CD8-positive, alpha-beta memory T cell (primary cell): ENCODE measurements at regions not wholly inside any gene's neighbourhood (a gene's known extent, or its start where the extent isn't known, plus 50 kb on each side); places are given as distances from the start of the nearest gene placed in this dataset.

ENCODE experiments used
- CTCF ChIA-PET: fragments of 350-600 bp; sonication (Branson Sonifier 250); formaldehyde crosslinking; loops from one replicate; lab custom pipeline; 2021; ENCODE audit warnings: antibody characterized with exemption; lab: Charles Lee
- POLR2A ChIA-PET: fragments of 350-600 bp; sonication (Branson Sonifier 250); formaldehyde crosslinking; loops from one replicate; lab custom pipeline; 2021; ENCODE audit warnings: antibody characterized with exemption; lab: Charles Lee
- DNase-seq, 5 donors: peaks; one replicate each; pipeline versions ENCODE4 v3.0.0 to v3.0.0-alpha.2; 2020 to 2022; ENCODE audit warnings: mixed read lengths in 1 of 5
- H3K27ac ChIP-seq: one replicate; pipeline ENCODE4 v1.7.0; 2013; ENCODE audit warnings: low read depth, mild to moderate bottlenecking, low read length, moderate library complexity
- H3K27me3 ChIP-seq: 2 replicates; pipeline ENCODE4 v1.7.0; 2013; ENCODE audit warnings: low read length, mild to moderate bottlenecking; ENCODE audit not compliant: insufficient read depth, poor library complexity, severe bottlenecking
- H3K36me3 ChIP-seq: 2 replicates; pipeline ENCODE4 v1.7.0; 2013; ENCODE audit warnings: mild to moderate bottlenecking, low read length, moderate library complexity; ENCODE audit not compliant: insufficient read depth
- H3K4me1 ChIP-seq: 2 replicates; pipeline ENCODE4 v1.7.0; 2013; ENCODE audit warnings: mild to moderate bottlenecking, low read length, moderate library complexity; ENCODE audit not compliant: insufficient read depth
- H3K4me3 ChIP-seq: 2 replicates; pipeline ENCODE4 v1.7.0; 2013; ENCODE audit warnings: mild to moderate bottlenecking, low read length
- H3K9me3 ChIP-seq: 2 replicates; pipeline ENCODE4 v1.7.0; 2013; ENCODE audit warnings: mild to moderate bottlenecking, low read length
- H3K27ac Mint-ChIP-seq, 8 donors: one replicate each; pipeline ENCODE4 v1.8.0; 2020 to 2021; ENCODE audit warnings: mixed read lengths in 8 of 8, mild to moderate bottlenecking in 6 of 8, inconsistent platforms in 3 of 8, moderate library complexity in 3 of 8
- H3K27me3 Mint-ChIP-seq, 2 donors: one replicate each; pipeline ENCODE4 v1.8.0; 2020 to 2021; ENCODE audit warnings: mixed read lengths in 2 of 2, mild to moderate bottlenecking in 1 of 2, moderate library complexity in 1 of 2
- H3K36me3 Mint-ChIP-seq, 3 donors: one replicate each; pipeline ENCODE4 v1.8.0; 2020 to 2021; ENCODE audit warnings: mixed read lengths in 3 of 3, inconsistent platforms in 1 of 3, mild to moderate bottlenecking in 1 of 3
- H3K4me1 Mint-ChIP-seq, 3 donors: one replicate each; pipeline ENCODE4 v1.8.0; 2020 to 2021; ENCODE audit warnings: mixed read lengths in 3 of 3, inconsistent platforms in 1 of 3, mild to moderate bottlenecking in 1 of 3
- H3K4me3 Mint-ChIP-seq, 7 donors: one replicate each; pipeline ENCODE4 v1.8.0; 2020 to 2021; ENCODE audit warnings: mixed read lengths in 7 of 7, mild to moderate bottlenecking in 6 of 7, moderate library complexity in 4 of 7, inconsistent platforms in 2 of 7
- H3K9me3 Mint-ChIP-seq, 5 donors: one replicate each; pipeline ENCODE4 v1.8.0; 2020 to 2022; ENCODE audit warnings: mixed read lengths in 5 of 5, mild to moderate bottlenecking in 3 of 5, moderate library complexity in 2 of 5, inconsistent platforms in 1 of 5

DNA sequence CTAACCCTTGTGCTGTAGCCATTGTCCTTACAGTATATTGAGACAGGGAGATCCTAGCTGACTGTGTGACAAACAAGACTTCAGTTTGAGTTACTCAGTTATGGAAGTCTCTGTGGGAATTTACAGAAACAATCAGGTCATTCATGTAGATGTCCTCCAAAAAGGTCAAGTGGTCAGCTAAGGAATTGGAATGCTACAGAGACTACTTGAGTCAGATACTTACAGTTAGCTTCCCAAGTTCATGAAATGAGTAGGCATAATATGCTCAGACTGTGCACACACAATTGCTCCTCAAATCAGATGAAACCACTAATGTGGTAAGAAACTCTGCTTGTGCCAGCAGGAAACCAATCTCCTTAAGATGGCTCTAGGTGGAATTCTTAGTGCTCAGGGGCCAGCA lies 985.7 kb downstream of the NSUN3 start:
- Histone ChIP-seq H3K4me3 (no peak overlapping the region), H3K27ac (no peak overlapping the region), H3K9me3 (no peaks in the 10 kb centered on the region), H3K36me3 (no peaks in the 10 kb centered on the region), H3K4me1 (no peaks in the 10 kb centered on the region), H3K27me3 (no peaks in the 10 kb centered on the region)
- H3K36me3 Mint-ChIP-seq: no peaks in the 10 kb centered on the region
- CTCF ChIA-PET: no interaction called here
- POLR2A ChIA-PET: no interaction called here
- no peaks in the 10 kb centered on the region for H3K27me3 Mint-ChIP-seq
- no peak overlapping the region for H3K4me3 Mint-ChIP-seq
- H3K27ac Mint-ChIP-seq: no peak overlapping the region
- no peaks in the 10 kb centered on the region for H3K4me1 Mint-ChIP-seq
- DNase-seq: no peak
- H3K9me3 Mint-ChIP-seq: peaks cover 2 to 21% (median 2%) of the 10 kb centered on the region in 5 donors

DNA sequence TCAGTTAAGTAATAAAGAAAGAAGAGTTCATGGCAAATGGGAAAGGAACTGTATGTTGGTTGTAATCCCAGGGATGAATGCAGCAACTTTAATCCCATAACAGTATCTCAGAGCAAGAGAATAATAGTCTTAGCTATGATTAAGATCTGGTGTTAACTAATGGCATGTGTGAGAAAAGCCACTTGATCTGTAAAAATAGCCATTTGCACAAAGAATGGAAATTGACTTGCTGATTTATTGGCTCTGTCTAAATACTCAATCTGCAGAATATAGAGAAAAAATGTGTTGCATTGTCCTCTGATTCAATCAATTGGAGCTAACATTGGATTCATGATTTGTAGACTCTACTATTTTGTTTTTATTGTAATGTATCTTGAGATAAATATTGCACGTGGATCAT lies 987.0 kb downstream of the NSUN3 start:
- POLR2A ChIA-PET: no interaction called here
- no peaks in the 10 kb centered on the region for H3K36me3 Mint-ChIP-seq
- CTCF ChIA-PET: no interaction called here

DNA sequence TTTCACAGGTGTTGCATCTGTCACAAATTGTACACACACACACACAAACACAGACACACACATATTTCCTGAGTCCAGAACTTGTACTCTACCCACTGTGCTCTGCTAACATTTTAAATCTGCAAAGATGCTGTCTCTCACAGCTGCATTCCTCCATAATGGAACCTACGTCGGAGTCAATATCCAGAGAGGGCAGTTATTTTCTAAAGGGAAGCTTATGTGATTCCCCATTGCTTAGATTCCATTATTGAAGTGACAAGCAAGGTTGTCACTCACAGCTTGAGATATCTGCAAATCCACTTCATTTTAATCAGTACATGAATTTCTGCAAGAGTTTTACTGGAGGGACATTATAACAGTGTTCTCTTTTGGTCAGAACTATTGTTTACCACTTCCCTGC lies 992.4 kb downstream of the NSUN3 start:
- ChIA-PET CTCF (no interaction called here), POLR2A (no interaction called here)
- no peaks in the 10 kb centered on the region for H3K4me1 ChIP-seq
- H3K27ac ChIP-seq: no peak overlapping the region
- H3K27ac Mint-ChIP-seq: no peak overlapping the region
- H3K36me3 ChIP-seq: no peaks in the 10 kb centered on the region
- no peak overlapping the region for H3K4me3 ChIP-seq
- peaks cover 0 to 25% (median 10%) of the 10 kb centered on the region in 5 donors for H3K9me3 Mint-ChIP-seq
- no peaks in the 10 kb centered on the region for H3K36me3 Mint-ChIP-seq
- no peak overlapping the region for H3K4me3 Mint-ChIP-seq
- no peaks in the 10 kb centered on the region for H3K27me3 ChIP-seq
- no peaks in the 10 kb centered on the region for H3K9me3 ChIP-seq
- DNase-seq: no peak
- no peaks in the 10 kb centered on the region for H3K27me3 Mint-ChIP-seq
- no peaks in the 10 kb centered on the region for H3K4me1 Mint-ChIP-seq

More for the DNA sequence above, 987.0 kb downstream of the NSUN3 start:
- DNase-seq: no peak
- no peaks in the 10 kb centered on the region for H3K27me3 Mint-ChIP-seq
- H3K4me3 Mint-ChIP-seq: no peak overlapping the region
- Histone ChIP-seq H3K4me1 (no peaks in the 10 kb centered on the region), H3K4me3 (no peak overlapping the region), H3K36me3 (no peaks in the 10 kb centered on the region), H3K9me3 (no peaks in the 10 kb centered on the region), H3K27me3 (no peaks in the 10 kb centered on the region), H3K27ac (no peak overlapping the region)
- peaks cover 0 to 22% (median 5%) of the 10 kb centered on the region in 5 donors for H3K9me3 Mint-ChIP-seq
- H3K27ac Mint-ChIP-seq: no peak overlapping the region
- H3K4me1 Mint-ChIP-seq: no peaks in the 10 kb centered on the region

DNA sequence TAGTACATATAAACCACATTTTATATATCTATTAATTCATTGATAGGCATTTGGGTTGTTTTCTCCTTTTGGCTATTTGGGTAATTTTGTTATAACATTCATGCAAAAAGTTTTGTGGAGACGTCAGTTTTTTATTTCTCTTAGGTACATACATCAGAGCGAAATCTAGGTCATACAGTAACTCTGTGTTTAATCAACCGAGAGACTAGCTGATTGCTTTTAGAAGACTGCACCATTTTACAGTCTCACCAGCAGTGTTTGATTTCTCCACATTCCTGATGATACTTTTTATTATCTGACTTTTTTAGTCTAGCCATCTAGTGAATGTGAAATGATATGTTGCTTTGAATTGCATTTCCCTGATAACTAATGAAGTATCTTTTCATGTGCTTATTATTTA lies 1019.3 kb downstream of the NSUN3 start:
- no peaks in the 10 kb centered on the region for H3K9me3 ChIP-seq
- H3K36me3 Mint-ChIP-seq: no peaks in the 10 kb centered on the region
- no peaks in the 10 kb centered on the region for H3K36me3 ChIP-seq
- H3K9me3 Mint-ChIP-seq: peaks cover 0 to 21% (median 3%) of the 10 kb centered on the region in 5 donors
- H3K27me3 Mint-ChIP-seq: no peaks in the 10 kb centered on the region
- no peak for DNase-seq
- no peaks in the 10 kb centered on the region for H3K27me3 ChIP-seq
- ChIA-PET POLR2A (no interaction called here), CTCF (no interaction called here)
- no peaks in the 10 kb centered on the region for H3K4me1 Mint-ChIP-seq
- no peak overlapping the region for H3K27ac ChIP-seq
- H3K27ac Mint-ChIP-seq: no peak overlapping the region
- no peaks in the 10 kb centered on the region for H3K4me1 ChIP-seq
- H3K4me3 ChIP-seq: no peak overlapping the region
- H3K4me3 Mint-ChIP-seq: no peak overlapping the region

DNA sequence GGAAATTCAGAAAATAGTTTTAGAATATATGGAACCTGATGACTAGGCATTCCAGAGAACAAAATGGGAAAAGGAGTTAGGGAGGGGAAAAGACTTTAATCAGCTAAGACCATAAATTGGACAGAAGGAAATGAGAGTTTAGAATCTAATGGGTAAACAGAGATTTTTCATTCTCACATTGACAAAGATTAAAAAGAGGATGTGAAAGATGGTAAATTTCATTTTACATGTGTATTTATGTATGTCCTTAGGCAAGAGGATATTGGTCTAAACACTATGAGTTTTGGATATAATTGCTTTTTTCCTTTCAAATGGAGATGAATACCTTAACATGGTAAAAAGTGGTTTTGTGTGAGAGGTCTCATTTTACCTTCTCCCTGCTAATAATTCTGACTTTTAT lies 1021.9 kb downstream of the NSUN3 start:
- POLR2A ChIA-PET: no interaction called here
- Mint-ChIP-seq H3K27me3 (no peaks in the 10 kb centered on the region), H3K4me3 (no peak overlapping the region), H3K36me3 (no peaks in the 10 kb centered on the region), H3K9me3 (peaks cover 0 to 9% (median 3%) of the 10 kb centered on the region in 5 donors), H3K4me1 (no peaks in the 10 kb centered on the region), H3K27ac (no peak overlapping the region)
- Histone ChIP-seq H3K36me3 (no peaks in the 10 kb centered on the region), H3K9me3 (no peaks in the 10 kb centered on the region), H3K27me3 (no peaks in the 10 kb centered on the region), H3K4me1 (no peaks in the 10 kb centered on the region), H3K27ac (no peak overlapping the region), H3K4me3 (no peak overlapping the region)
- CTCF ChIA-PET: no interaction called here
- DNase-seq: no peak

DNA sequence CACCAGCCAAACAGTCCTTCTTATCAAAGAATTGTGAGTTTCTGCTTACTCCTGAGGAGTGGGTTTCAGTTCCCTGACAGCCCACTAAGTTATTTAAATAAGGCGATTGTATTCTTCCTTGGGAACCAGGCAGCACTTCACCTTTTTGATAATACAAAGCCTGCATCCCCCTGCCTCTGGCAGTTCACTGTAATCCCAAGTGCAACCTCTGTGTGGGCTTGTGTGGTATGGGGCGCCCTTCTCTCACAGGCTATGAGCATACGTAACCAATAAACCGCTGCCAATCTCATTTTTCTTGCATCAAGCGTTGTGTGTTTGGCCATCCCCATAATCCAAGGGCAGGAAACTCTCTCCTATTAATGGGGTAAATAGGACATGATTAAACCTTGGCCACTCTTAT lies 1025.6 kb downstream of the NSUN3 start:
- Mint-ChIP-seq H3K4me1 (no peaks in the 10 kb centered on the region), H3K36me3 (no peaks in the 10 kb centered on the region), H3K9me3 (peaks cover 3 to 19% (median 11%) of the 10 kb centered on the region in 5 donors), H3K27ac (no peak overlapping the region), H3K4me3 (no peak overlapping the region), H3K27me3 (no peaks in the 10 kb centered on the region)
- POLR2A ChIA-PET: no interaction called here
- no peak for DNase-seq
- Histone ChIP-seq H3K27me3 (no peaks in the 10 kb centered on the region), H3K4me1 (no peaks in the 10 kb centered on the region), H3K9me3 (no peaks in the 10 kb centered on the region), H3K27ac (no peak overlapping the region), H3K4me3 (no peak overlapping the region), H3K36me3 (no peaks in the 10 kb centered on the region)
- CTCF ChIA-PET: no interaction called here

- H3K9me3 Mint-ChIP-seq: peaks cover 0 to 13% (median 2%) of the 10 kb centered on the region in 5 donors
- H3K4me1 Mint-ChIP-seq: no peaks in the 10 kb centered on the region
- Histone ChIP-seq H3K4me1 (no peaks in the 10 kb centered on the region), H3K27me3 (no peaks in the 10 kb centered on the region), H3K36me3 (no peaks in the 10 kb centered on the region), H3K9me3 (no peaks in the 10 kb centered on the region), H3K27ac (no peak overlapping the region), H3K4me3 (no peak overlapping the region)
- CTCF ChIA-PET: no interaction called here
- DNase-seq: no peak
- POLR2A ChIA-PET: no interaction called here
- peaks cover 0 to 1% (median 0%) of the 10 kb centered on the region in 3 donors for H3K36me3 Mint-ChIP-seq
- H3K4me3 Mint-ChIP-seq: no peak overlapping the region
- H3K27me3 Mint-ChIP-seq: no peaks in the 10 kb centered on the region
- H3K27ac Mint-ChIP-seq: no peak overlapping the region
These were observed 1034.6 kb downstream of the NSUN3 start for GRCh38 chr3:95097493-95097892.

- POLR2A ChIA-PET: no interaction called here
- H3K4me3 Mint-ChIP-seq: no peak overlapping the region
- no peaks in the 10 kb centered on the region for H3K4me1 Mint-ChIP-seq
- H3K27me3 Mint-ChIP-seq: no peaks in the 10 kb centered on the region
- H3K27ac Mint-ChIP-seq: no peak overlapping the region
- H3K36me3 ChIP-seq: no peaks in the 10 kb centered on the region
- no peaks in the 10 kb centered on the region for H3K27me3 ChIP-seq
- H3K9me3 ChIP-seq: no peaks in the 10 kb centered on the region
- H3K27ac ChIP-seq: no peak overlapping the region
- peaks cover 2 to 25% (median 7%) of the 10 kb centered on the region in 5 donors for H3K9me3 Mint-ChIP-seq
- CTCF ChIA-PET: no interaction called here
- no peaks in the 10 kb centered on the region for H3K4me1 ChIP-seq
- no peak overlapping the region for H3K4me3 ChIP-seq
- DNase-seq: no peak
- no peaks in the 10 kb centered on the region for H3K36me3 Mint-ChIP-seq
These were observed 1058.1 kb downstream of the NSUN3 start for GRCh38 chr3:95120921-95121320.

GRCh38 chr3:95123104-95123503 lies 1060.2 kb downstream of the NSUN3 start:
- Histone ChIP-seq H3K27me3 (no peaks in the 10 kb centered on the region), H3K36me3 (no peaks in the 10 kb centered on the region), H3K4me3 (no peak overlapping the region), H3K27ac (no peak overlapping the region), H3K4me1 (no peaks in the 10 kb centered on the region), H3K9me3 (no peaks in the 10 kb centered on the region)
- H3K27ac Mint-ChIP-seq: no peak overlapping the region
- no peaks in the 10 kb centered on the region for H3K36me3 Mint-ChIP-seq
- peaks cover 3 to 26% (median 11%) of the 10 kb centered on the region in 5 donors for H3K9me3 Mint-ChIP-seq
- H3K27me3 Mint-ChIP-seq: no peaks in the 10 kb centered on the region
- no peak overlapping the region for H3K4me3 Mint-ChIP-seq
- ChIA-PET CTCF (no interaction called here), POLR2A (no interaction called here)
- no peak for DNase-seq
- no peaks in the 10 kb centered on the region for H3K4me1 Mint-ChIP-seq
